MG63 (cell line): ENCODE measurements at regions not wholly inside any gene's neighbourhood (a gene's known extent, or its start where the extent isn't known, plus 50 kb on each side); places are given as distances from the start of the nearest gene placed in this dataset.

ENCODE experiments used
- DNase-seq: peaks from one replicate; pipeline ENCODE4 v3.0.0-alpha.2; 2020
- H3K27me3 ChIP-seq: fragments of 250-450 bp; sonication (Bioruptor Pico); 2 replicates; pipeline ENCODE4 v1.5.1; 2020; ENCODE audit warnings: mild to moderate bottlenecking, moderate library complexity
- H3K36me3 ChIP-seq: fragments of 250-450 bp; sonication (Bioruptor Pico); 2 replicates; pipeline ENCODE4 v1.5.1; 2020; ENCODE audit warnings: mild to moderate bottlenecking, moderate library complexity
- H3K4me3 ChIP-seq: fragments of 250-450 bp; sonication (Bioruptor Pico); 2 replicates; pipeline ENCODE4 v1.5.1; 2020; ENCODE audit warnings: mild to moderate bottlenecking, moderate library complexity
- H3K9me3 ChIP-seq: fragments of 250-450 bp; sonication (Bioruptor Pico); 2 replicates; pipeline ENCODE4 v1.5.1; 2020; ENCODE audit warnings: mild to moderate bottlenecking, moderate library complexity

DNA sequence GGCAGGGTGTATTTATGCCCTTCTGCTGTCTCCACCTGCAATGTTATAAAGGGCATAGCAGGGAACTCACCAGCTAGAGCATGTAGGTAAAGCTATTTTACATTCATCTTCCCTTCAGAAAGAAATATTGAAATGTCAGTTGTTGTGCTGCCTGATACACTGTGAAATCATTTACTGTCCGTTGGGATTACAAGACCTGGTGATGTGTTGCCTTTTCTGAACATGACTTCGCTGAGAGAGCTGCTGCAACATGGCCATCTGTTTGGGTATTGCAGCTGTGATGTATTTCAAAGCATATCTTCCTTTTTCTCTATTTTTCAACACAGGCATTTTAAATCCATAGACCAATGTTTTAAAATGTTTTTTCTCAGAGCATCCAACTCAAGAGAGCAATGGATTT lies 644.1 kb upstream of the GNPDA2 start:
- no peaks in the 10 kb centered on the region for H3K36me3 ChIP-seq
- DNase-seq: no peak
- no peaks in the 10 kb centered on the region for H3K27me3 ChIP-seq
- H3K9me3 ChIP-seq: no peaks in the 10 kb centered on the region
- H3K4me3 ChIP-seq: no peak overlapping the region

DNA sequence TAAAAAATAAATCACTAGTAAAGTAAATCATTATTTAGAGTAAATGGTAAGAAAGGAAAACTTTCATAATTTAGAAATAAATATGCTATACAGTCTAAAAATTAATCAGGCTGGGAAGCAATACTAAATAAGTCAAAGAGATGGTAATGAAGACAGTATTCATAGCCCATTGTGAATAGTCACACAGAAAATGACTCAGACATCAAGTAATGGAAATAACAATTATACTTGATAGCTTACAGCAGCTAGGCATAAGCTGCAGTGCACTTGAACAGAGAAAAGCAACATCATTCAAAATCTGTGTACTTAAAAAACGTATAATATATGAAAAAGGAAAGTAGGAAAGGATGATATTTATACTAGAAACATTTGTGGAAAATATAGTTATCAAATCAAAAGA lies 642.5 kb upstream of the GNPDA2 start:
- DNase-seq: no peak
- no peaks in the 10 kb centered on the region for H3K27me3 ChIP-seq
- H3K9me3 ChIP-seq: no peaks in the 10 kb centered on the region
- no peaks in the 10 kb centered on the region for H3K36me3 ChIP-seq
- H3K4me3 ChIP-seq: no peak overlapping the region

DNA sequence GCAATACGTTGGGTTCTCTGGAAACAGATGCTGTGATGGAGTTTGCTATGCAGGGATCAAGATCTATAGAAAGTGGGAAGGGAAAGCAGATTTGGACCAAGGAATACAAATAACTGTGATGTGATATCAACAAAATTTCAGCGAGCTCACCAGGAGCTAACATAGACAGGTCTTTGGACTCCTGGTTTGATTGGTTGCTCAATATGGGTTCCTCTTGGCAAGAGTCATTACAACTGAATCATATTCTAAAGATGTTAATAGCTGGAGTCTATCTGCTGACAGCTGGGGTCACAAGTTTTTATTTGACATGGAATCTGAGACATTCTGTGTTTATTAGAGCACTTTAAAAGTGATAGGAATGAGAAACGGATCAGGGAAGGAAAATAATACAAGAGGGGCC lies 637.6 kb upstream of the GNPDA2 start:
- no peak for DNase-seq
- Histone ChIP-seq H3K9me3 (no peaks in the 10 kb centered on the region), H3K36me3 (no peaks in the 10 kb centered on the region), H3K4me3 (no peak overlapping the region), H3K27me3 (no peaks in the 10 kb centered on the region)

DNA sequence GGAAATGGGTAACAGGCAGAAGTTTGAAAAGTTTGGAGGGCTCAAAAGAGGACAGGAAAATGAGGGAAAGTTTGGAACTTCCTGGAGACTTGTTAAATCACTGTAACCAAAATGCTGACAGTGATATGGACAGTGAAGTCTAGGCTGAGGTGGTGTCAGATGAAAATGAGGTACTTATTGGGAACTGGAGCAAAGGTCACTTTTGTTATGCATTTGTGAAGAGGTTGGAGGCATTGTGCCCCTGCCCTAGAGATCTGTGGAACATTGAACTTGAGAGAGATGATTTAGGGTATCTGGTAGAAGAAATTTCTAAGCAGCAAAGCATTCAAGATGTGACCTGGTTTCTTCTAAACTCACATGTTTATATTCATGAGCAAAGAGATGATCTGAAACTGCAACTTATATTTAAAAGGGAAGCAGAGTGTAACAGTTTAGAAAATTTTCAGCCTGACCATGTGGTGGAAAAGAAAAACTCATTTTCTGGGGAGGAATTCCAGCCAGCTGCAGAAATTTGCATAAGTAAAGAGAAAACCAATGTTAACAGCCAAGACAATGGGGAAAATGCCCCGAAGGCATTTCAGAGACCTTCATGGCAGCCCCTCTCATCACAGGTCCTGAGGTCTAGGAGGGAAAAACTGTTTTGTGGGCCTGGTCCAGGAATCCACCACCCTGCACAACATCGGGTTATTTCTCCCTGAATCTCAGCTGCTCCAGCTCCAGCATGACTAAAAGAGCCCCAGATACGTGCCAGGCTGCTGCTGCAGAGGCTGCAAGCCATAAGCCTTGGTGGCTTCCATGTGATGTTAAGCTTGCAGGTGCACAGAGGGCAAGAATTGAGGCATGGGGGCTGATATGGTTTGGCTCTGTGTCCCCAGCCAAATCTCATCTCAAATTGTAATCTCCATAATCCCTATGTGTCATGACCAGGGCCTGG lies 632.5 kb upstream of the GNPDA2 start:
- H3K36me3 ChIP-seq: no peaks in the 10 kb centered on the region
- no peak overlapping the region for H3K4me3 ChIP-seq
- no peak for DNase-seq
- H3K9me3 ChIP-seq: no peaks in the 10 kb centered on the region
- no peaks in the 10 kb centered on the region for H3K27me3 ChIP-seq

DNA sequence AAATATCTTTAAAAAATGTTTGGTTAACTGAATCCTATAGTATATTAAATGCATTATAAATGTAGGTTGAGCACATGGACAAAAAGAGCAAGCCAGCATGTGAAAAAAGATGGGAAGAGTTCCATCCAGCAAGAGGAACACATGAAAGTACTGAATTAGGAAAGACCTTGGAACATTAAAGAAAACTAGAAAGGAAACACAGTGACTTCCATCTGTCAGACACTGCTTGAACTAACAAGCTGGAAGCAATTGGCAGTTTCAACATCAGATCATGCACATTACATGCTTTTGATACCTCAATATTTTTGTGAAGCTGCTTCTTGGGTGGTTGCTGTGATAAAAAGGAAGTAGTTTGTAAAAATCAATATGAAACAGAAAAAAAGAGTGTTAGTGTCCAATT lies 626.8 kb upstream of the GNPDA2 start:
- DNase-seq: no peak
- Histone ChIP-seq H3K4me3 (no peak overlapping the region), H3K9me3 (no peaks in the 10 kb centered on the region), H3K36me3 (no peaks in the 10 kb centered on the region), H3K27me3 (no peaks in the 10 kb centered on the region)

DNA sequence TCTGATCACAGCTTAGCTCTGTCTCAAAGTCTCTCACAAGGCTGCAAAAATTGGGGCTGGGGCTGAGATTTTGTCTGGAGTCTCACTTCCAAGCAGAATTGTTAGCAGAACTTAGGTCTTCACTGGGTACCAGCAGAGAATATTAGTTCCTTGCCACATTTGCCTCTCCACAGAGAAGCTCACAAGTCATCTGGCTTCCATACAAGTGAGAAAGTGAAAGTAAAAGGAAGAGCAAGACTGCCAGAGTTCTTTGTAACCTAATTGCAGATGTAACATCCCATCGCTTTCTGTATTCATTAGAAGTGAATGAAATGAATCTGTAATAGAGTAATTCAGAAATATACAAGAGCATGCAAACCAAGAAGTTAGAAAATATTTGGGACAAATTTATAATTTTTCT lies 624.1 kb upstream of the GNPDA2 start:
- Histone ChIP-seq H3K9me3 (no peaks in the 10 kb centered on the region), H3K4me3 (peak overlapping the region; percentile 35), H3K36me3 (no peaks in the 10 kb centered on the region), H3K27me3 (no peaks in the 10 kb centered on the region)
- DNase-seq: no peak

DNA sequence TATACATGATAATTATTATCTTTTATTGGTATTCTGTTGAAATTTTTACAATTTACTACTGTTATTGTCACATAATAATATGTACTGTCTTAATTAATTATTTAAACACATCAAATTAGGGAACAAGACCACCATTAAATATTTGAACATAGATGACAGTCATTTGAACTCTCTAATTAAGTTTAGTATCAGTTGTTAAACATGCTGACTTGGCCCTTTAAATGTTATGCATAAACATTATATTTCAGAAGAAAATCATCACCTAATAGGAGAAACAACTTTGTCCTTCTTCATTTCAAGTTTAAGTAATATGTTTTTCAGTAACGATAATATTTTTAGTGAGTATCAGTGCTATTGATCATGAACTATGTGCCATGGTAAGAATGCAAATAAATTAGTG lies 623.5 kb upstream of the GNPDA2 start:
- no peak for DNase-seq
- Histone ChIP-seq H3K27me3 (no peaks in the 10 kb centered on the region), H3K9me3 (no peaks in the 10 kb centered on the region), H3K4me3 (no peak overlapping the region), H3K36me3 (no peaks in the 10 kb centered on the region)

DNA sequence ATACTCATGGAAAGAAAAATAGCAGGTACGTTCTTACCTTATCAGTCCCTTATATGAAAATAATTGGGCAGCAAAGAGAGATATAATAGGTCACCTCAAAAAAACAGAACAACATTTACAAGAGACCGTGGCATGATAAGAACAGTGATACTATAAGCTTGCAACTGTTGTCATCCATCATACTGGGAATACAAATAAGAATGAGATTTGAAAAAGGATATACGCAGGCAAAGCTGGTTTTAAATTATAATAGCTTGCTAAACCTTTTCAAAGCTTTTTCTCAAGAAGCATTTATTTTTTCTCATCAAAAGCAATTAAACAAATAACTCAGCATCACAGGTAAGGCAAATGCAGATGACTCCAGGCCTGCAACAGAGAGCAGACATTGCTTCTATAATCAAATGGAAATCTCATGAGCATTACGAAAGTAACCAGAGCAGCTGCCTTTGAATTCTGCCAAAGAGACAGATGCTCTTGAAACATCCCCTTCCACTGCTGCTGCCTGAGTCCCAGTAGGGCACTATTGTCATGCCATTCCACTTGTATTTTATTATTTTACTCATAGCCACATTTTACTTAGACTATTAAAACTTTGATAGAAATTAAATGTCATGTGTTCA lies 620.6 kb upstream of the GNPDA2 start:
- H3K4me3 ChIP-seq: no peak overlapping the region
- no peaks in the 10 kb centered on the region for H3K36me3 ChIP-seq
- H3K9me3 ChIP-seq: no peaks in the 10 kb centered on the region
- no peaks in the 10 kb centered on the region for H3K27me3 ChIP-seq
- DNase-seq: no peak

DNA sequence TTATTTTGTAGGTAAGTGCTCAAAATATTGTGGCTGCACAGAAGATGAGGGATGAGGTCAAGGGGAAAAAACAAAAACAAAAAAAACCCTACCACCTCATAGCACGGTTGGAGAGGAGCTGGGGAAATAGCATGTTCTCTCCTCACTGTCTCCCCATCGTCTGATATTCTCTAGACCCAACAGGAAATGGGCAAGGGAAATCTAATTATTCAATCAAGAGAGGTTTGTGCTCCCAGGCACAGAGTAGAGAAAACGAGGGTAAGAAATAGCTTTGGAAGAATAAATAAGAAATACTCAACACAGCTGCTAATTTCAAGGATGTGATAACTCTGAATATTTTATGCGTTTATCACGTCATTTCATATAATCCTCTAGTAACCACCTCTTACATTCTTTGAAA lies 619.2 kb upstream of the GNPDA2 start:
- H3K9me3 ChIP-seq: no peaks in the 10 kb centered on the region
- no peak overlapping the region for H3K4me3 ChIP-seq
- no peaks in the 10 kb centered on the region for H3K27me3 ChIP-seq
- H3K36me3 ChIP-seq: no peaks in the 10 kb centered on the region
- DNase-seq: no peak

DNA sequence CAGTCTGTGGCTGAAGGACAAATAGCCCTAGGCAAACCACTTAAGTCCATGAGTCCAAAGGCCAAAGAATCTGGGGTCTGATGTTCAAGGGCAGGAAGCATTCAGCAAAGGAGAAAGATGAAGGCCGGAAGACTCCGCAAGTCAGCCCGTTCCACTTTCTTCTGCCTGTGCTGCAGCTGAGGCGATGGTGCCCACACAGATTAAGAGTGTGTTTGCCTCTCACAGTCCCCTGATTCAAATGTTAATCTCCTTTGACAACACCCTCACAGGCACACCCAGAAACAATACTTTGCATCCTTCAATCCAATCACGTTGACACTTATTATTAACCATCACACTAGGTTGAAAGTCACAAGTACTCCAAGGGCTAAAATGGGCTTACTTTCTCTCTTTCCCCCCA lies 605.4 kb upstream of the GNPDA2 start:
- Histone ChIP-seq H3K36me3 (no peaks in the 10 kb centered on the region), H3K4me3 (no peak overlapping the region), H3K9me3 (no peaks in the 10 kb centered on the region), H3K27me3 (no peaks in the 10 kb centered on the region)
- DNase-seq: no peak

DNA sequence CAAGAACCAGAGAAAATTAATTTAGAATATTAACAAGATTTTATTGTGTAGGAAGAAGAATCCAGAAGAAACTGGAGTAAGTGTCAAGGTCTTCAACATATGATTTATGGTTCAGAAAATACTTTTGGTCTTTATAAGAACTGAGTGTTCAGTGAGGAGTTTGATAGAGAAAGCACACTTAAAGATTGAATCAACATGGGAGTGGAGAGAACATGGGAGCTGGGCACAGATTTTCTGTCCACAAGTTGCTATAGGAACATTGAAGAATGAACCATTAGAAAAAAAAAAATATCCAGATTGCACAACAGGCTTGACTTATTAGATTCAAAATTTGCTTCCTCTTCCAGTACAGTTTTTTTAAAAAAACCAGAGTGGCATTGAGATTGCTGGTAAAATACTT lies 601.2 kb upstream of the GNPDA2 start:
- Histone ChIP-seq H3K9me3 (no peaks in the 10 kb centered on the region), H3K36me3 (no peaks in the 10 kb centered on the region), H3K4me3 (no peak overlapping the region), H3K27me3 (no peaks in the 10 kb centered on the region)
- DNase-seq: no peak

DNA sequence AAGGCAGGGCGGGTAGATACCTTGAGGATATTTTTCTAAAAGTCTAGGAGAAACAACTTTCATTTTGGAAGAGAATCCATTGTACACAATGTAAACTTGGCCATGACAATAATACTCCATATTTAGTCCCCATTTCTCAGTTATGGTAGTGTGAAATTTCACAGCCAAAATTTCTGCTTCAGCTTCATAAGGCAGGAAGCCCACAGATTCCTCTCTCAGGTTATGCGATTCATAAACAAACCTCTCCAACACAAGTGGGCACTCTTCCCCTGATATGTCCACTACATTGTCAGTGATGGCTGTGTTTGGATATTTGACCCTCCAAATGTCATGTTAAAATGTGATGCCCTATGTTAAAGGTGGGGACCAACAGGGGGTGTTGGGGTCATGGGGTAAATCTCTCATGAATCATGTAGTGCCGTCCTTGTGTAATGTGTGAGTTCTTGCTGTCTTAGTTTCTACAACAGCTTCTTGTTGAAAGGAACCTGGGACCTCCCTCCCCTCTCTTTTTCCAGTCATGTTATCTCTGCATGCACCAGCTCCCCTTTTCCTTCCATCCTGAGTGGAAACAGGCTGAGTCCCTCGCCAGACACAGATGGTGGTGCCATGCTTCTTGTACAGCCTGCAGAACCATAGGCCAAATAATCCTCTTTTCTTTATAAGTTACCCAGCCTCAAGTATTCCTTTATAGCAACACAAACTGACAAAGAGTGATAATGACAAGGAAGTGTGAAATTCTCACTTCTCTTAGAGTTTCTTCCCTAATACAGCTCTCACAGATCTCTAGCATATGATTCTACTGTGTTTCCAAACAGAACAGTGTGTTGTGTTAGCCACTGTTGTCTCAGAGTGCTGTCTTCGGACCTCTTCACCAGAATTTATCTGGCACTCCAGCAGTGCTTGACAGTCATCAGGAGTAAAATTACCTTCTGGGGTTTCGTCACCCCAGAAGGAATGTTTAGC lies 598.4 kb upstream of the GNPDA2 start:
- Histone ChIP-seq H3K9me3 (no peaks in the 10 kb centered on the region), H3K27me3 (no peaks in the 10 kb centered on the region), H3K4me3 (no peak overlapping the region), H3K36me3 (no peaks in the 10 kb centered on the region)
- DNase-seq: no peak

DNA sequence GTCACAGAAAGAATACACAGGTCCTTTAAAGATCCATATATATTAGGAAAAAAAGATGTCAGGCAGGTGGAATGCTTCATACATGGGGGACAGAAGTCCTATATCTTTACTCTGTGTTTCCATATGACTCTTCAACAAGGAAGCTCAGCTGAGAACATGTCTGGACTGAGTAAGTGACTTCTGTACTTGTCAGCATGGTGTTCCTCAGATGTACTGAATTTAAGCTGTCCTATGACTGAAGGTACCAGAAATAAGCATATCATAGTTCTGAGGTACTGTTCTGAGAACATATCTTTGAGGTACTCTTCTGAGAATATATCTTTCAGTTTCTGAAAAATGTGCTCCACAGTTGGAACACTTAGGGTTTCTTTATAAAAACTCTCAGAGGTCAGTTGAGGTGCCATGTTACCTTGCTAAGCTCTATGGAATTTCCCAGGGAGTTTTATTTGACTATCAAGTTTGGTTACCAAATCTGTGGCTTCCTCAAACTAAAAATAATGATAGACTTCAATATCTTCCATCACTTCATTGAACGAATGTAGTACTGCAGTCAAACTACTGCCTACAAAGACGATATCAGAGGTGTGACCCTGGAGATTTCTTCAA lies 597.2 kb upstream of the GNPDA2 start:
- no peaks in the 10 kb centered on the region for H3K9me3 ChIP-seq
- H3K4me3 ChIP-seq: no peak overlapping the region
- H3K36me3 ChIP-seq: no peaks in the 10 kb centered on the region
- no peak for DNase-seq
- H3K27me3 ChIP-seq: no peaks in the 10 kb centered on the region

DNA sequence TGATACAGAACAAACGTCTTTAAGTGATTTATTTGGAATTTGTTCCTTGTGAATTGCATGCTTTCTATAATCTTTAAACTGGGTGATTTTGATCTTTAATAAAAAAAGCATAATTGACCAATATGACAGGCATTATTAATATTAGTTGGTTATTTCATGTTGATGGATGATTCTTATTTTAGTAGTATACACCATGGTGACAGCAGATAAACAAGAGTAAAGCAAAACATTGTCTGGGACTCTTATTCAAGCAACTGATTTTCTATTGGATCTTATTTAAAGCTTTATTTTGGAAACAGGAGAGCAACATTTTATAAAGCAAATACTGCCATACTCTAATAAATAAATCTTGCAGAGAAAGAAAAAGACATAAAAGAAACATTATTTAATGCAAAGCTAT lies 591.4 kb upstream of the GNPDA2 start:
- no peak for DNase-seq
- peaks cover 2% of the 10 kb centered on the region; the same call in 1 of the 2 replicates for H3K9me3 ChIP-seq
- no peak overlapping the region for H3K4me3 ChIP-seq
- H3K27me3 ChIP-seq: no peaks in the 10 kb centered on the region
- no peaks in the 10 kb centered on the region for H3K36me3 ChIP-seq

DNA sequence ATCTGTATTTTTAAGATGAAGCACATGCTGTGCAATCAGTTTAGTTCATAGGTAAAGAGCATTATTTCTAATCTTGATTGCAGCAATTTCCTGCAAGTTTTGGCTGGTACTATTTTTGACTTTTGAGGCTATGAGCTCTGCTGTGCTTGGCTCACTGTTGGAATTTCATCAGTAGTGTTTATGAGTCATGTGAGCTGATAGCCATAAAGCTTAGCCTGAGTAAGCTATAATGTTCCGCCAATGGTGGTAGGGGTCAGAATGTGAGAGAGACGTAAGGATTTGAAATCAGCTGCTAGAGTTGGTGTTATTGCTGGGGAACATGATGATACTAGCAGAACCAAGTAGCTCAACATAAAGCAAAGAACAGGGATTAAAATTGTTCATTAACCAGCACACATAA lies 590.9 kb upstream of the GNPDA2 start:
- no peaks in the 10 kb centered on the region for H3K27me3 ChIP-seq
- no peaks in the 10 kb centered on the region for H3K36me3 ChIP-seq
- H3K9me3 ChIP-seq: peaks cover 2% of the 10 kb centered on the region; the same call in 1 of the 2 replicates
- DNase-seq: peak; percentile 41
- no peak overlapping the region for H3K4me3 ChIP-seq

DNA sequence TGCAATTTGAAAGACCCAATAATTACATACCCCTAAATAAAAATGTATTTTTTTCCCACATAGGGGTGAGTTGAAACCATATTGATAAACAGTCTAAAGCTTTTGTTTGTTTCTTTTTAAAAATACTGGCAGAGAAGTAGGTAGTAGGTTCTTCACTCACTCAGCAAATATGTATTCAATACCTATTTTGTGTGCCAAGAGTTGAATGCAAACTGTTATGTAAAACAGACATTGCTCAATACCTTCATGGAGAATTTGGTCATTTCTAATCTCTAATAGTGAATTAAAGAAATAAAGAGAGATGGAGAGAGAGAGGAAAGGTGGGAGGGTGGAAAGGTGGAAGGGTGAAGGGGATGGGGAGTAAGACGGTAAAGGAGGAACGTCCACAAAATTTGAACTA lies 589.9 kb upstream of the GNPDA2 start:
- Histone ChIP-seq H3K9me3 (peaks cover 2% of the 10 kb centered on the region; the same call in 1 of the 2 replicates), H3K36me3 (no peaks in the 10 kb centered on the region), H3K27me3 (no peaks in the 10 kb centered on the region), H3K4me3 (no peak overlapping the region)
- no peak for DNase-seq

DNA sequence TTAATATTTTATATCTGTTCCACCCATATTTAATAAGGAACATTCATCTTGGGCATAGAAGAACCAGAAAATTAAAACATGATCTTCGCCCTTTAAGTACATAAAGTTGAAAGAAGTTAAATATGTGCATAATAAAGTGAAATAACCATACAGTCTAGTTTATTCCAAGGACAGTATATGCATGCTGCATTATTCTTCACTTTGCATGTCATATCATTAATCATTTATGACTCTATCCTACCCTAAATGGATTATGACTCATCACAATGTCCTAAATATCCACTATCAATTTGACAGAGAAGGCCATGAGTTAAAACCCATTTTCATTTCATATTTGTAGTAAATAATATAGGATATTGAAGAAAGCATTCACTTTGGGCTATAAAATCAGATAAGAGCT lies 576.5 kb upstream of the GNPDA2 start:
- no peak for DNase-seq

More for the DNA sequence above, 576.5 kb upstream of the GNPDA2 start:
- Histone ChIP-seq H3K36me3 (no peaks in the 10 kb centered on the region), H3K9me3 (no peaks in the 10 kb centered on the region), H3K27me3 (no peaks in the 10 kb centered on the region), H3K4me3 (no peak overlapping the region)
